ENCODE measurements at regions not wholly inside any gene's neighbourhood (a gene's known extent, or its start where the extent isn't known, plus 50 kb on each side); places are given as distances from the start of the nearest gene placed in this dataset.

DNA sequence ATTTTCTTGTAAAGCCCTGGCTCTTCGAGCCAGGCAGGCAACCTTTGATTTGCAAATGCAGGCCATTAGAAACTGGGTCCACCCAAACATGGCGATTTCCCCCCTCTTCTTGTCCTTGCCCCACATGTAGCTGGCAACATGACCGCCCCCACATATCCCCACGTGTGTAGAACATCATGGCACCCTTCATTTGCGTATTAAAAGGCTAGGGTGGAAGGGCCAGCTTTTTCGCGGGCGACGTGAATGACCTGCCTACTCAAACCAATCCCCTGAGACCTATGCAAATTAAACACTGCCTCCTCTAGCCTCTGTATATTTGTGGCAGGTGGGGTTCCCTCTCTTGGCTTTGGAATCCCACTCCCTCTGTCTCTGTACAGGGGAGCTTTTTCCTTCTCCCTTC is 107.0 kb upstream of the CLINT1 start:
- H3K27ac Mint-ChIP-seq, result no peak overlapping the region
- H4K20me1 ChIP-seq (ENCODE audit: insufficient read depth, low read length), result no peaks in the 10 kb centered on the region

DNA sequence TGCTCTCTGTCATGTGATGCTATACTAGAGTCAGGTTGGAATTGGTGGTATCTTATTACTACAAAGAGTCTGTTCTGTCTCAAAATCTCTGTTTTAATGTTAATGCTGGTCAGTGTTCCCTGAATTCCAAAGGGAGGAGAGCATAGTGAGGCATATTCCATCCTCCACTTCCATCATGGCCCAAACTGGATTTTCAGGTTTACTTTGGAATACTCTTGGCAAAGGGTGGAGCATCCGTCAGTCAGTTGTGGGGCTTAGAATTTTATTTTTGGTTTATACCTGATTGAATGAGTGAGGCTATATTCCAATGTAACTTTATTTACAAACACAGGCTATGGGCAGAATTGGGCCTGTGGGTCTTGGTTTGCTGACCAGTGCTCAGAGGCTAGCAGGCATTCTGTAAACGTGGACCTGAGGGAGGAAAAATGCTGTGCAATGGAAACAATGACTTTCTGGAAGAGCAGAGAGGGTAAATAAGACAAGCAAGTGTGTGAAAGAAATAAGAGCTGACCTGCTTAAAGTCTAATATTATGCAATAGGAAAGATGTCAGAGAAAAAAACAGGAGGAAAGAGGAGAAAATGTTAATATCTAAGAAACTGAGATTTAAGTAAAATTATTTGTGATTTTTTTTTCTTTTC is 106.2 kb upstream of the CLINT1 start:
- WGBS (ENCODE audit: insufficient coverage), result 83% methylated on average over 1 of the region's 2 CpGs

More for the DNA sequence above, 107.0 kb upstream of the CLINT1 start:
- no peaks in the 10 kb centered on the region for H3K4me1 Mint-ChIP-seq
- peaks cover 0 to 2% (median 0%) of the 10 kb centered on the region in 3 donors for H3K27me3 Mint-ChIP-seq (ENCODE audit: low read depth in 3 of 3)
- 81% methylated on average over 3 of the region's 9 CpGs for WGBS (ENCODE audit: insufficient coverage)
- no peaks in the 10 kb centered on the region for H3K9me3 Mint-ChIP-seq
- no peaks in the 10 kb centered on the region for H3K27me3 ChIP-seq (ENCODE audit: control insufficient read depth in 2 of 2, insufficient read depth in 2 of 2, low read length in 2 of 2)
- no peaks in the 10 kb centered on the region for H3K79me2 ChIP-seq (ENCODE audit: insufficient read depth, low read length)
- H2AFZ ChIP-seq (ENCODE audit: insufficient read depth, low read depth, low read length, poor library complexity, severe bottlenecking), result no peak overlapping the region
- no peak overlapping the region for H3K9ac ChIP-seq (ENCODE audit: insufficient read depth, low read length, poor library complexity, severe bottlenecking)
- no peaks in the 10 kb centered on the region for H3K9me3 ChIP-seq (replicated peaks in 1 of 2; ENCODE audit: control insufficient read depth in 1 of 2, insufficient read depth in 1 of 2, low read length in 2 of 2)
- TF ChIP-seq, protein P1, sequence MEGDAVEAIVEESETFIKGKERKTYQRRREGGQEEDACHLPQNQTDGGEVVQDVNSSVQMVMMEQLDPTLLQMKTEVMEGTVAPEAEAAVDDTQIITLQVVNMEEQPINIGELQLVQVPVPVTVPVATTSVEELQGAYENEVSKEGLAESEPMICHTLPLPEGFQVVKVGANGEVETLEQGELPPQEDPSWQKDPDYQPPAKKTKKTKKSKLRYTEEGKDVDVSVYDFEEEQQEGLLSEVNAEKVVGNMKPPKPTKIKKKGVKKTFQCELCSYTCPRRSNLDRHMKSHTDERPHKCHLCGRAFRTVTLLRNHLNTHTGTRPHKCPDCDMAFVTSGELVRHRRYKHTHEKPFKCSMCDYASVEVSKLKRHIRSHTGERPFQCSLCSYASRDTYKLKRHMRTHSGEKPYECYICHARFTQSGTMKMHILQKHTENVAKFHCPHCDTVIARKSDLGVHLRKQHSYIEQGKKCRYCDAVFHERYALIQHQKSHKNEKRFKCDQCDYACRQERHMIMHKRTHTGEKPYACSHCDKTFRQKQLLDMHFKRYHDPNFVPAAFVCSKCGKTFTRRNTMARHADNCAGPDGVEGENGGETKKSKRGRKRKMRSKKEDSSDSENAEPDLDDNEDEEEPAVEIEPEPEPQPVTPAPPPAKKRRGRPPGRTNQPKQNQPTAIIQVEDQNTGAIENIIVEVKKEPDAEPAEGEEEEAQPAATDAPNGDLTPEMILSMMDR (IDR thresholded peaks at IDR 0.05), result no peak
- H3K4me1 ChIP-seq (ENCODE audit: control insufficient read depth in 1 of 2, insufficient read depth in 2 of 2, low read length in 2 of 2), result no peaks in the 10 kb centered on the region
- no peak overlapping the region for H3K27ac ChIP-seq (ENCODE audit: low read depth in 1 of 2, low read length in 2 of 2)
- H3K36me3 ChIP-seq (replicated peaks in 1 of 2; ENCODE audit: control insufficient read depth in 1 of 2, insufficient read depth in 2 of 2, low read length in 2 of 2), result no peaks in the 10 kb centered on the region
- H3K36me3 Mint-ChIP-seq, result no peaks in the 10 kb centered on the region
- DNase-seq, result no peak
- no peak overlapping the region for H3K4me3 Mint-ChIP-seq
- intact Hi-C loops (cut with micrococcal nuclease), result no loop called here
- H3K4me2 ChIP-seq (replicated peaks; ENCODE audit: extremely low read depth, low read length, poor library complexity, severe bottlenecking), result no peak overlapping the region
- H3K4me3 ChIP-seq (replicated peaks in 1 of 3; ENCODE audit: low read depth in 2 of 3, low read length in 3 of 3), result no peak overlapping the region

More for the DNA sequence above, 106.2 kb upstream of the CLINT1 start:
- H3K9me3 ChIP-seq (replicated peaks in 1 of 2; ENCODE audit: control insufficient read depth in 1 of 2, insufficient read depth in 1 of 2, low read length in 2 of 2), result no peaks in the 10 kb centered on the region
- H3K9me3 Mint-ChIP-seq, result no peaks in the 10 kb centered on the region
- H3K79me2 ChIP-seq (ENCODE audit: insufficient read depth, low read length), result no peaks in the 10 kb centered on the region
- no peak overlapping the region for H3K4me3 Mint-ChIP-seq
- H3K4me3 ChIP-seq (replicated peaks in 1 of 3; ENCODE audit: low read depth in 2 of 3, low read length in 3 of 3), result no peak overlapping the region
- no peak overlapping the region for H3K4me2 ChIP-seq (replicated peaks; ENCODE audit: extremely low read depth, low read length, poor library complexity, severe bottlenecking)
- no peak overlapping the region for H3K27ac ChIP-seq (ENCODE audit: low read depth in 1 of 2, low read length in 2 of 2)
- no peaks in the 10 kb centered on the region for H3K4me1 Mint-ChIP-seq
- no peak overlapping the region for H2AFZ ChIP-seq (ENCODE audit: insufficient read depth, low read depth, low read length, poor library complexity, severe bottlenecking)
- no peak for DNase-seq
- no peak overlapping the region for H3K27ac Mint-ChIP-seq
- TF ChIP-seq, protein P1 (IDR thresholded peaks at IDR 0.05), result no peak
- no peaks in the 10 kb centered on the region for H3K36me3 Mint-ChIP-seq
- no peaks in the 10 kb centered on the region for H4K20me1 ChIP-seq (ENCODE audit: insufficient read depth, low read length)
- H3K4me1 ChIP-seq (ENCODE audit: control insufficient read depth in 1 of 2, insufficient read depth in 2 of 2, low read length in 2 of 2), result no peaks in the 10 kb centered on the region
- intact Hi-C loops (cut with micrococcal nuclease), result no loop called here
- peaks cover 0 to 2% (median 0%) of the 10 kb centered on the region in 3 donors for H3K27me3 Mint-ChIP-seq (ENCODE audit: low read depth in 3 of 3)
- no peak overlapping the region for H3K9ac ChIP-seq (ENCODE audit: insufficient read depth, low read length, poor library complexity, severe bottlenecking)
- H3K27me3 ChIP-seq (ENCODE audit: control insufficient read depth in 2 of 2, insufficient read depth in 2 of 2, low read length in 2 of 2), result no peaks in the 10 kb centered on the region
- no peaks in the 10 kb centered on the region for H3K36me3 ChIP-seq (replicated peaks in 1 of 2; ENCODE audit: control insufficient read depth in 1 of 2, insufficient read depth in 2 of 2, low read length in 2 of 2)
